Stimulated activated CD8-positive, alpha-beta memory T cell treated with anti-CD3 and anti-CD28 coated beads, Interleukin-2, amount 100 ng/mL, for 48 hours (primary cell): ENCODE measurements at regions not wholly inside any gene's neighbourhood (a gene's known extent, or its start where the extent isn't known, plus 50 kb on each side); places are given as distances from the start of the nearest gene placed in this dataset.
"Not testable (repeated sequence)": the region's sequence is repeated elsewhere in the genome, so short reads cannot be mapped to it uniquely, and the experiment has no call there.

Experiments
- DNase-seq, 2 donors: peaks; one replicate each; pipeline ENCODE4 v3.0.0-alpha.2; 2020; ENCODE audit warnings: low read depth in 2 of 2

GRCh38 chr12:97616946-97617345, 154.3 kb downstream of the RMST start:
- no peak for DNase-seq

GRCh38 chr12:97628962-97629361, 166.4 kb downstream of the RMST start:
- no peak for DNase-seq

- no peak for DNase-seq
Measured at GRCh38 chr12:97629382-97629781, 166.8 kb downstream of the RMST start.

GRCh38 chr12:97630356-97630755, 167.8 kb downstream of the RMST start:
- no peak for DNase-seq

GRCh38 chr12:97630875-97631274, 168.3 kb downstream of the RMST start:
- DNase-seq, result no peak

- DNase-seq, result no peak
Measured at GRCh38 chr12:97637770-97638169, 175.2 kb downstream of the RMST start.

- no peak for DNase-seq
Measured at GRCh38 chr12:97638739-97639138, 176.1 kb downstream of the RMST start.

- DNase-seq, result no peak
Measured at GRCh38 chr12:97639702-97640101, 177.1 kb downstream of the RMST start.

GRCh38 chr12:97640826-97641225, 178.2 kb downstream of the RMST start:
- DNase-seq, result no peak

- no peak for DNase-seq
Measured at GRCh38 chr12:97642911-97643310, 180.3 kb downstream of the RMST start.

GRCh38 chr12:97643924-97644323, 181.3 kb downstream of the RMST start:
- no peak for DNase-seq

- no peak for DNase-seq
Measured at GRCh38 chr12:97645726-97646125, 183.1 kb downstream of the RMST start.

GRCh38 chr12:97647142-97647541, 184.5 kb downstream of the RMST start:
- no peak for DNase-seq

GRCh38 chr12:97650242-97650641, 187.6 kb downstream of the RMST start:
- no peak for DNase-seq

- DNase-seq, result not testable (repeated sequence)
Measured at GRCh38 chr12:97656548-97656947, 193.9 kb downstream of the RMST start.

- DNase-seq, result no peak
Measured at GRCh38 chr12:97659117-97659880, 196.7 kb downstream of the RMST start.

- DNase-seq, result no peak
Measured at GRCh38 chr12:97666263-97666662, 203.7 kb downstream of the RMST start.

GRCh38 chr12:97672870-97673269, 210.3 kb downstream of the RMST start:
- DNase-seq, result no peak

- no peak for DNase-seq
Measured at GRCh38 chr12:97680751-97681150, 218.1 kb downstream of the RMST start.

GRCh38 chr12:97681612-97682504, 219.3 kb downstream of the RMST start:
- DNase-seq, result no peak

GRCh38 chr12:97685360-97685759, 222.8 kb downstream of the RMST start:
- no peak for DNase-seq

- no peak for DNase-seq
Measured at GRCh38 chr12:97701901-97702300, 239.3 kb downstream of the RMST start.

GRCh38 chr12:97711392-97711791, 248.8 kb downstream of the RMST start:
- no peak for DNase-seq
